Globus pallidus (tissue), 1 donor: ENCODE measurements at regions not wholly inside any gene's neighbourhood (a gene's known extent, or its start where the extent isn't known, plus 50 kb on each side); places are given as distances from the start of the nearest gene placed in this dataset.
"Not testable (repeated sequence)": the region's sequence is repeated elsewhere in the genome, so short reads cannot be mapped to it uniquely, and the experiment has no call there.

ENCODE experiments used
- DNase-seq: peaks from one replicate; pipeline ENCODE4 v3.0.0-alpha.2; 2015; ENCODE audit warnings: low spot score

GRCh38 chr18:49731860-49732311 is 81.4 kb downstream of the ACAA2 start:
- no peak for DNase-seq

DNA sequence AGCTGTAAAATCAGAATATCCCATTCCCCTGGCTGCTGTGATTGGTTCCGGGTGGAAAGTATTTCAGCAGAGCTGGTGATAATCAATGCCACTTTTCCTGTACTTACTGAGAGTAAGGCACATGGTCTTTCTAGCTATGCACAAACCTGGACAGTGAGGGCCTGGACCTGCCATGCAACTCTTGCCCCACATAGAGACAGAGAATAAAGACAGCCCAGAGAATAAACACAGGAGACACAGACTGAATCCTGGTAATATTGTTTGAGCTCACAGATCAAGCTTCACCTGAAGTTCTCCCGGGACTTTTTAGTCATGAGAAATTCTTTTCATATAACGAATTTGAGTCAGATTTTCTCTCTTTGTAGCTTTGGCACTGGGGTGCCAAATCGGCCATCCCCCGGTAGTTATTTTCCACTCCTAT is 81.9 kb downstream of the ACAA2 start:
- DNase-seq = no peak

- DNase-seq = no peak
These were observed 82.4 kb downstream of the ACAA2 start for GRCh38 chr18:49730951-49731391.

DNA sequence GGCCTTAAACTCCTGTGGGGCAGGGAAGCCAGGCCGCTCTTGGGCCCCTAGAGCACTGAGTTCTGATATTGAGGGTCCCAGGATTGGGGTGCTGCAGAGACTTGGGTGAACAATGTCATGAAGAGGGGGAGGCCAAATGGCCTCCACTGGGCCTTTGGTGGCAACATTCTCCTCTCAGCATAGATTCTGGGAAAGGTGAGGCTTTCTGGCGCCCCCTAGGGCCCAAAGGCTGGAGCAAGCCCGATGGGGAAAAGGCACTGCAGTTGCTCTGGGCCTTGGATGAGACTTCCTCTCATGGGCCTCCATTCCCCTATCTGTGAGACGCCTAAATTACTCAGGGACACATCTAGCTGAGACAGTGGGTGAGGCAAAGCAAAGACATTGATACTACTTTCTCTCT is 84.8 kb downstream of the ACAA2 start:
- no peak for DNase-seq

DNA sequence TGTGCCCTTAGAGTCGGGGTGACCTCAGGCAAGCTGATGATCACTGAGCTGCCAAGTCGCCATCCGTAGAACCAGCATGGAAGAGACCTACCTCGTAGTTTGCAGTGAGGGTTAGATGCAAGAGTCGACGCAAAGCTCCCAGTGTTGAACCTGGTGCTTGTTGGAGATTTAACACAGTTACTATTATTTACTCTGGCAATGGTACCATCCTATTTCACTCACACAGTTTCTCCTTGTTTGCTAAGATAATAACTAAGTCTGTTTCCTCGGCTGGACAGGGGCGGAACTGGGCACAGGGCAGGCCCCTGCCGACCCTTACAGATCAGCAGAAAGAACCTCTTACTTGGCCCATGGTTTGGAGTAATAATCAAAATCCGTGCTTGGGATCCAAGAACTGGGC is 85.5 kb downstream of the ACAA2 start:
- DNase-seq = no peak

GRCh38 chr18:49726675-49726963 is 86.7 kb downstream of the ACAA2 start:
- DNase-seq = no peak

DNA sequence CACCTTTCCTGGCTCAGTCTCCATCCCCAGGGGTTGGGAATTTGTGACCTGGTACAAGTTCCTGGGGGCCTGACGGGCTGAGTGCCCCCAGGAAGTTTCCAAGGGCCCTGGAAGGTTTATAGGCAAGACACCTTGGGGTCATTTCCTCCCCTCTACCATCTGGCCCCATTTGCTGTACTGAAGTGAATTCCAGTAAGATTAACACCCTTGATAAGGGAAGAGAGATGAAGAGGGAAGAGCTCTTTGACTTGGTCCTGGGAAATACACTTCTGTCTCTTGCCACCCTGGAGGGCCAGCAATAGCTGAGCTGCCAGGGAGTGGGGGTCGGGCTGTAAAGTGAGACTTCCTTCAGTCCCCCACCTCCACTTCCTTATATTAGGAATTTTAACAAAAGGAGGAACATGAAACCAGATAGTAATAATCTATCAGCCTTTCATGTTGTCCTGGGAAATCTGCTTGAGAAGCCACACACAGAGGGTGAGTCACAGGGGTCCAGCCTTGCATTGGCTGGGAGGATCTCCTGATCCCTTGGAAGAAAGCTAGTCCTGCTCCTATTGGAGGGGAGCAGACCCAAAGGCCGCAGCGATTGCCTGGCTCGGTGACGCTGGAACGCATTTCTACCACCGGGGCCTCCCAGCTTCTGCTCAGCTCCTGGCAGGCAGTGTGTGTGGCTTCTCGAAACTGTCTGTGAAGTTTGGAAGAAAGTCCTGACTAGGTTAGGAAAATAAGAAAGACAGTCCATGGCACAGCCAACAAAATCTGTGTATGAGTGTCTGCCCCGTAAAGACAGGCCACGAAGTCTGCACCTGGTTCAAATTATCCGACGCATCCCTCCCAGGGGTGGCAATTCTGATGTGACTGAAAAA is 87.3 kb downstream of the ACAA2 start:
- DNase-seq = no peak

DNA sequence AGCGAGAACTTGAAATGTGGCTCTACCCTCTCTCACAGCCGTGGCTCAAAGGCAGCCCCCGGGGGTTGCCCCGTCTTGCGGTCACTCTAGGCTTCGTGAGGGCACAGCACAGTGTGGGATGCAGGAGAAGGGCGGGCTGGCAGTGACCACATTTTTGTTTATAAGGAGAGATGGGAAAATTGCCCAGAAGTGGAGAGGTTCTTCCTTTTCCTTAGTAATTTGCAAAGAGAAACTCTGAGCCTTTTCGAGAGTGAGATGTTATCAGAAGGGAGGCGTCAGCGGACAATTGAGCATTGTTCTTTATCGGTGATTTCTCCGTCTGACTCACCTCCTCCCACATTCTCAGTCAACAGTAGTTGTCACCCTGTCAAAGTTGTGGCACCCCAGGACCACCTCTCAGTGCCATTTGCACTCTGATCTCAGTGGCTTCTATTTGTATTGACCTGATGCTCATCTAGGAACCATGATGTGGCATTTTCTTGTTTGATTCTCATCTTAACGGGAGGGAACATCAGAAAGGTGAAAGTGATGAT is 89.6 kb downstream of the ACAA2 start:
- DNase-seq = no peak

- DNase-seq = no peak
These were observed 90.9 kb downstream of the ACAA2 start for GRCh38 chr18:49722477-49722876.

GRCh38 chr18:49721981-49722380 is 91.4 kb downstream of the ACAA2 start:
- DNase-seq = no peak

GRCh38 chr18:49720944-49721343 is 92.4 kb downstream of the ACAA2 start:
- not testable (repeated sequence) for DNase-seq

- no peak for DNase-seq
These were observed 95.7 kb downstream of the ACAA2 start for GRCh38 chr18:49717617-49718016.

DNA sequence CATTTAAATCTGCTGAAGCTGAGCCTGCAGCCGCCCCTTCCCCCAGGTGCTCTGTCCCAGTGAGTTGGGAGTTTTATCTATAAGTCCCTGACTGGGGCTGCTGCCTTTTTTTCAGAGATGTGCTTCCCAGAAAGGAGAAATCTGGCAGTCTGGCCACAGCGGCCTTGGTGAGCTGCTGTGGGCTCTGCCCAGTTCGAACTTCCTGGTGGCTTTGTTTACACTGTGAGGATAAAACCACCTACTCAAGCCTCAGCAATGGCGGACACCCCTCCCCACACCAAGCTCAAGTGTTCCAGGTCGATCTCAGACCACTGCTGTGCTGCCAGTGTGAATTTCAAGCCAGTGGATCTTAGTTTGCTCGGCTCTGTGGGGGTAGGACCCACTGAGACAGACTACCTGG is 97.3 kb downstream of the ACAA2 start:
- no peak for DNase-seq

DNA sequence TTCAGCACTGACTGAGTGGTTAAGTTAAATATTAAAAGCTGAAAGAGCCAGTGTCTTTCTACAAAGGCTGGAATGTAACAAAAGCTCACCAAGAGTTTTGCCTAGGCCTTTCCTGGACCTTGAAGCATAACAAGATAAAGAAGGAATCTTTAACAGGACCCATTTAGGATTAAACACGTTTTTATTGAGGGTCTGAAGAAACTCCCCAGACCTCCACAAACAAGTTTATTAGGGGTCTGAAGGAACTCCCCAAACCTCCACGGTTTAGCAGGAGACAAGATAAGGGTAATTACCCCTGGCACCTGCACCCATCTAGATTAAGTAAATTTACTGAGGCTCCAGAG is 104.0 kb downstream of the ACAA2 start:
- DNase-seq = no peak

GRCh38 chr18:49708662-49709346 is 104.5 kb downstream of the ACAA2 start:
- DNase-seq = no peak

GRCh38 chr18:49707599-49707998 is 105.7 kb downstream of the ACAA2 start:
- DNase-seq = no peak

DNA sequence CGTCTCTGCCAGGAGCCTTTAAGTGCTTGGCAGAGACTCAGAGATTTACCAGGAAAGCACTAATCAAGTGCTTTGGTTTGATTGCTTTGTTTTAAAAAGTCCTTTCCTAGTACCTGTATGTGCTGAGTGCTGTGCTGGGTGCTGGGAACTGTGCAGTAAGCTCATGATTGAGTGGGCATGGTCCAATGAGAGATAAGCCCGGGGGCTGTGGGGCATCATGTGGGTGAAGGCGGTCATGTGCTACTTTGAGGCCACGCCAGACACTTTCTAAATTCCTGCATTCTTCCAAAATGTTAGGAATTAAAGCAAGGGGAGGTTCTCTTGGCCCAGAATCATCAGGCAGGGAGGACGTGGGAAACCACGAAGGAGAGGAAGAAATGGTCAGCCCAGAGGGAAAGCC is 109.0 kb downstream of the ACAA2 start:
- DNase-seq = no peak

- no peak for DNase-seq
These were observed 112.1 kb downstream of the ACAA2 start for GRCh38 chr18:49701190-49701589.

DNA sequence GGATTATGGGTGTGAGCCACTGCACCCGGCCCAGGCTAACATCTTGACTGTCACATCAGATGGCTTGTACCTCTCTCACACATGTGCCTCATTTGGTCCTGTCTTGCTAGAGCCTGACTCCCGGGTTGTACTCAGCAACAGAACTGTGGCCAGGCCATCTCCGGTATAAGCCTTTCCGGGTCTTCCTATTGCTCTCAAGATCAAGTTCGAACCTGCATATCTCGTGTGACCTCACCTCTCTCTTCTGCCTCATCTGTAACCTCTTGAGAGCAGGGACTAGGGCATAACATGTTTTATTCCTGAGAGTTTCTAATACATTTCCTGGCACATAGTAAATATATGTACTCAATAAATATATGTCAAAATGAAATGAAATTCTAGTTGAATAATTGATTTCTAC is 114.0 kb downstream of the ACAA2 start:
- DNase-seq = no peak

DNA sequence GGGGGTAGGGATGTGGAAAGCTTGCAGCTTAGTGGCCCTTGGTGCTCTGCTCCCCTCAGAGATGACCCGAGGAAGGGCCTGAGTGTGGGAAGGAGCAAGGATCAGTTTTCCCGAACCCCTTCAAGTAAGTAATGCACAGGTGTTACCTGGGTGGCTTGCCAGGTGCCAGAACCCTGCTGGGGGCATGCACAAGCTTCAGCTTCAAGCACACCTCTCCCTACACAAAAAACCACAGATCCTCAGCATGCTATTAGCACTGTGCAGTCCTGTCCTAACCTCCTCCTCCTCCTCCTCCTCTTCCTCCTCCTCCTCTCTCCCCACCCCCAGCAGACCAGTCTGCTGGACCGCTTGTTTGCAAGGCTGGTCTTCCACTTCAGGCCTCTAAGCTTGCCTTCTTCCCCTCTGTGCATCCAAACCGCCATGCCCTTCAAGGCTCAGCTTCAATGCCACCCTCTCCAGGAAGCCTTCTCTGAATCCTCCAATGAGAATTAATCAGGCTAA is 114.8 kb downstream of the ACAA2 start:
- DNase-seq = no peak

DNA sequence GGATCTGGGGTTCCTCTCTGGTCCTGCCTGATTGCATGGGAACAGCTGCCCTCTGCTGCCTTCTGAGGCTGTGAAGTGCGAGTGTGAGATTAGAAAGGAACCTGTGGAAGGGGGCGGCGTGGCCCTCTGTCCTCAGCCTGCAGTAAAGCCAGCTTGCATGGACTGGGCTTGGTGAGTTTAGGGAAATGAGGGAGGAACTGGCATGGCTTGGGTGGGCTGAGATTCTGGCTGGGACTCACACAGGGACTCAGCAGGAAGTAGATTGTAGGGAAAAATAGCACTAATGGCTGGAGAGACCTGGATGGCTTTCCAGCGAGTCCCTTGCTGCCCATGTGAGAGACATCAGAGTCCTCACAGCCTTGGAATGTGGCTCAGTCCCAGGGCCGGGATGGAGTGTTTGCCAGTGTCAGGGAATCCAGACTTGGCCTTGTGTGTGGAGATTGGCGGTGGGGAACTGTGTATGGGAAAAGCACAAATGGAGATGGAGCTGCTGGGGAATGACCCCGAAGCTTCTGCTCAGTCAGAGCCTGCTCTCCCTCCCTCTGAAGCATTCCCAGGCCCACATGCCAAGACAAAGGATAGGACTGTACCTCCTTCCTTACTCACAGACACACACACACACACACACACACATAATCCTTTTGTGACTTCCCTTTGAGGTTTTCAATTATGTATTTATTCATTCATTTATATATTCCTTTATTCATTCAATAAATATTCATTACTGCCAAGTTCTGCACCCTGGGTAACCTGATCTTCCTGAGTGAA is 115.4 kb downstream of the ACAA2 start:
- no peak for DNase-seq

GRCh38 chr18:49697049-49697448 is 116.3 kb downstream of the ACAA2 start:
- no peak for DNase-seq
